SK-N-SH treated with all-trans-retinoic acid at 6 μM for 48 hours (cell line): ENCODE measurements at regions not wholly inside any gene's neighbourhood (a gene's known extent, or its start where the extent isn't known, plus 50 kb on each side); places are given as distances from the start of the nearest gene placed in this dataset.
"Not testable (repeated sequence)": the region's sequence is repeated elsewhere in the genome, so short reads cannot be mapped to it uniquely, and the experiment has no call there.

Experiments used
- ATAC-seq: fragments of 200-7000 bp; cut with Tn5 transposase; 3 replicates; pipeline ENCODE4 v1.9.1; 2020; ENCODE audit warnings: mild to moderate bottlenecking, moderate library complexity
- BACH2 ChIP-seq: fragments of 250-450 bp; sonication (Bioruptor Pico); IDR thresholded peaks from 2 replicates; pipeline ENCODE4 v1.9.0; 2021; ENCODE audit warnings: mild to moderate bottlenecking, borderline replicate concordance
- CSDC2 ChIP-seq: fragments of 250-450 bp; sonication (Bioruptor Pico); IDR thresholded peaks from 2 replicates; pipeline ENCODE4 v1.5.0; 2020; ENCODE audit warnings: mild to moderate bottlenecking, moderate library complexity
- ESRRG ChIP-seq: fragments of 250-450 bp; sonication (Bioruptor Pico); IDR thresholded peaks from 2 replicates; pipeline ENCODE4 v1.6.1; 2021; ENCODE audit warnings: mild to moderate bottlenecking
- ISL1 ChIP-seq: fragments of 250-450 bp; sonication (Bioruptor Pico); IDR thresholded peaks from 2 replicates; pipeline ENCODE4 v2.1.2; 2022; ENCODE audit warnings: mild to moderate bottlenecking, moderate library complexity
- OSR1 ChIP-seq: fragments of 250-450 bp; sonication (Bioruptor Pico); IDR thresholded peaks from 2 replicates; pipeline ENCODE4 v1.8.0; 2022; ENCODE audit warnings: moderate library complexity, mild to moderate bottlenecking, inconsistent platforms
- PPARA ChIP-seq: fragments of 250-450 bp; sonication (Bioruptor Pico); IDR thresholded peaks from 2 replicates; pipeline ENCODE4 v1.5.0; 2020; ENCODE audit warnings: mild to moderate bottlenecking, borderline replicate concordance
- RARB ChIP-seq: fragments of 250-450 bp; sonication (Bioruptor Pico); IDR thresholded peaks from 2 replicates; pipeline ENCODE4 v1.8.0; 2021; ENCODE audit warnings: mild to moderate bottlenecking, moderate library complexity
- SNAI2 ChIP-seq: fragments of 250-450 bp; sonication (Bioruptor Pico); IDR thresholded peaks from 2 replicates; pipeline ENCODE4 v1.5.0; 2020; ENCODE audit warnings: mild to moderate bottlenecking, moderate library complexity
- TCF4 ChIP-seq: fragments of 250-450 bp; sonication (Bioruptor Pico); IDR thresholded peaks from 2 replicates; pipeline ENCODE4 v1.8.0; 2021; ENCODE audit warnings: mild to moderate bottlenecking, moderate library complexity, borderline replicate concordance
- TOX ChIP-seq: fragments of 250-450 bp; sonication (Bioruptor Pico); IDR thresholded peaks from 2 replicates; pipeline ENCODE4 v1.8.0; 2021; ENCODE audit warnings: mild to moderate bottlenecking, moderate library complexity, borderline replicate concordance
- ZFP3 ChIP-seq: fragments of 250-450 bp; sonication (Bioruptor Pico); IDR thresholded peaks from 2 replicates; pipeline ENCODE4 v1.5.0; 2020; ENCODE audit warnings: mild to moderate bottlenecking, moderate library complexity
- ZNF565 ChIP-seq: fragments of 450-650 bp; formaldehyde crosslinking; conservative IDR thresholded peaks from 2 replicates; pipeline ENCODE4 v1.5.0; 2020; ENCODE audit warnings: low read depth, mild to moderate bottlenecking, moderate library complexity
- ZNF70 ChIP-seq: fragments of 450-650 bp; formaldehyde crosslinking; IDR thresholded peaks from 2 replicates; pipeline ENCODE4 v1.5.0; 2020; ENCODE audit warnings: mild to moderate bottlenecking, moderate library complexity
- ZNF8 ChIP-seq: fragments of 450-650 bp; formaldehyde crosslinking; IDR thresholded peaks from 2 replicates; pipeline ENCODE4 v1.5.0; 2020; ENCODE audit warnings: mild to moderate bottlenecking, moderate library complexity
- TF ChIP-seq, protein P1 (sequence below): fragments of 250-450 bp; sonication (Bioruptor Pico); IDR thresholded peaks from 2 replicates; pipeline ENCODE4 v1.5.0; 2020; ENCODE audit warnings: mild to moderate bottlenecking, moderate library complexity
- TF ChIP-seq, protein P2 (sequence below): fragments of 250-450 bp; sonication (Bioruptor Pico); IDR thresholded peaks from 2 replicates; pipeline ENCODE4 v1.5.1; 2020; ENCODE audit warnings: low read depth, mild to moderate bottlenecking, moderate library complexity
- TF ChIP-seq, protein P3 (sequence below): fragments of 250-450 bp; sonication (Bioruptor Pico); IDR thresholded peaks from 2 replicates; pipeline ENCODE4 v1.5.1; 2021; ENCODE audit warnings: mild to moderate bottlenecking, moderate library complexity
- TF ChIP-seq, protein P4 (sequence below): fragments of 250-450 bp; sonication (Bioruptor Pico); IDR thresholded peaks from 2 replicates; pipeline ENCODE4 v1.8.0; 2020; ENCODE audit warnings: mild to moderate bottlenecking, moderate library complexity, borderline replicate concordance
- TF ChIP-seq, protein P5 (sequence below): fragments of 250-450 bp; sonication (Bioruptor Pico); IDR thresholded peaks from 2 replicates; pipeline ENCODE4 v1.8.0; 2021; ENCODE audit warnings: low read depth, mild to moderate bottlenecking, moderate library complexity, borderline replicate concordance

DNA sequence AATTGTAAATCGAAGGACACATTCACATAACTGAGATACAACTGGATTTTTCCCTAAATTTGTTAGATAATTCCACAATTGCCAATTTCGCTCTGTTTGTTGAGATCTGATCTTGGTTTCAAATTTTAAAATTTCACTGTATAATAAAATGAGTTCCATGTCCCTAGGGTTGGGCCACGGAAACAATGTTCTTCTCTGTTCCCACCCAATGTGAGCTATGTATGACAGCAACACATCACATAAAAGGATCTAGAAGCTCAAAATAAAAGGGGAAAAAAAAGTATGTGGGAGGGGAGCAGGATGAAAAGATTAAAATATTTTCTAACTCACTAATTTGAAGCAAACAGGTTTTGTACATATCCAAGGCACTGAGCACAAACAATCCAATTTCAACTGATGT lies 287.8 kb upstream of the MKLN1 start (continued):
- TF ChIP-seq, protein P1, sequence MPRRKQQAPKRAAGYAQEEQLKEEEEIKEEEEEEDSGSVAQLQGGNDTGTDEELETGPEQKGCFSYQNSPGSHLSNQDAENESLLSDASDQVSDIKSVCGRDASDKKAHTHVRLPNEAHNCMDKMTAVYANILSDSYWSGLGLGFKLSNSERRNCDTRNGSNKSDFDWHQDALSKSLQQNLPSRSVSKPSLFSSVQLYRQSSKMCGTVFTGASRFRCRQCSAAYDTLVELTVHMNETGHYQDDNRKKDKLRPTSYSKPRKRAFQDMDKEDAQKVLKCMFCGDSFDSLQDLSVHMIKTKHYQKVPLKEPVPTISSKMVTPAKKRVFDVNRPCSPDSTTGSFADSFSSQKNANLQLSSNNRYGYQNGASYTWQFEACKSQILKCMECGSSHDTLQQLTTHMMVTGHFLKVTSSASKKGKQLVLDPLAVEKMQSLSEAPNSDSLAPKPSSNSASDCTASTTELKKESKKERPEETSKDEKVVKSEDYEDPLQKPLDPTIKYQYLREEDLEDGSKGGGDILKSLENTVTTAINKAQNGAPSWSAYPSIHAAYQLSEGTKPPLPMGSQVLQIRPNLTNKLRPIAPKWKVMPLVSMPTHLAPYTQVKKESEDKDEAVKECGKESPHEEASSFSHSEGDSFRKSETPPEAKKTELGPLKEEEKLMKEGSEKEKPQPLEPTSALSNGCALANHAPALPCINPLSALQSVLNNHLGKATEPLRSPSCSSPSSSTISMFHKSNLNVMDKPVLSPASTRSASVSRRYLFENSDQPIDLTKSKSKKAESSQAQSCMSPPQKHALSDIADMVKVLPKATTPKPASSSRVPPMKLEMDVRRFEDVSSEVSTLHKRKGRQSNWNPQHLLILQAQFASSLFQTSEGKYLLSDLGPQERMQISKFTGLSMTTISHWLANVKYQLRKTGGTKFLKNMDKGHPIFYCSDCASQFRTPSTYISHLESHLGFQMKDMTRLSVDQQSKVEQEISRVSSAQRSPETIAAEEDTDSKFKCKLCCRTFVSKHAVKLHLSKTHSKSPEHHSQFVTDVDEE (CRISPR knock-in tag): no peak
- TF ChIP-seq, protein P2, sequence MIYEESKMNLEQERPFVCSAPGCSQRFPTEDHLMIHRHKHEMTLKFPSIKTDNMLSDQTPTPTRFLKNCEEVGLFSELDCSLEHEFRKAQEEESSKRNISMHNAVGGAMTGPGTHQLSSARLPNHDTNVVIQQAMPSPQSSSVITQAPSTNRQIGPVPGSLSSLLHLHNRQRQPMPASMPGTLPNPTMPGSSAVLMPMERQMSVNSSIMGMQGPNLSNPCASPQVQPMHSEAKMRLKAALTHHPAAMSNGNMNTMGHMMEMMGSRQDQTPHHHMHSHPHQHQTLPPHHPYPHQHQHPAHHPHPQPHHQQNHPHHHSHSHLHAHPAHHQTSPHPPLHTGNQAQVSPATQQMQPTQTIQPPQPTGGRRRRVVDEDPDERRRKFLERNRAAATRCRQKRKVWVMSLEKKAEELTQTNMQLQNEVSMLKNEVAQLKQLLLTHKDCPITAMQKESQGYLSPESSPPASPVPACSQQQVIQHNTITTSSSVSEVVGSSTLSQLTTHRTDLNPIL (CRISPR knock-in tag): no peak
- TF ChIP-seq ZNF565 (CRISPR knock-in tag) (no peak), TOX (no peak)

DNA sequence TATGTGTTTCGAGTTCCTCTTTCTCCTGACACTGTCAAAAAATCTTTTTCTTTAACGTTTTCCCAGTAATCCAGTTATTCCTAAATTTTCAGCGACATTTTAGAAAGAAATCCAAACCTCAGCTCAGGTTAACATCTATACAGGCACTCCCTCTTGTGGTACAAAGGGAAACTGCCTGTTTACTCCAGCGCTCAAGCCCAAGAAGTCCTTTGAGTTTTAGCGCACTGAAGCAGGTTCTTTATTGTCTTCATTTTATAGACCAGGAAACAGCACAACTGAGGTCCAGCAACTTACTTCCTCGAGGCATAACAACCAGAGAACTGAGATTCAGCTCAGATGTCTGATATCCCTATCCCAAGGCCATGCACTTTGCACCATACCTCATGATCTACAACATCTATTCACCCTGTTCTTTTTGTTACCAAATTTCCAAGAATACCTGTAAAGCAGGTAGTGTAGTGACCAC lies 287.2 kb upstream of the MKLN1 start:
- ATAC-seq: peak; percentile 89
- no peak for TF ChIP-seq ZNF70 (CRISPR knock-in tag)
- no peak for TF ChIP-seq ZNF8
- TF ChIP-seq, protein P1 (CRISPR knock-in tag): no peak
- TF ChIP-seq ESRRG (CRISPR knock-in tag): no peak
- no peak for TF ChIP-seq ZFP3 (CRISPR knock-in tag)
- TF ChIP-seq TOX: no peak
- no peak for TF ChIP-seq SNAI2 (CRISPR knock-in tag)
- TF ChIP-seq RARB (CRISPR knock-in tag): no peak
- TF ChIP-seq, protein P3, sequence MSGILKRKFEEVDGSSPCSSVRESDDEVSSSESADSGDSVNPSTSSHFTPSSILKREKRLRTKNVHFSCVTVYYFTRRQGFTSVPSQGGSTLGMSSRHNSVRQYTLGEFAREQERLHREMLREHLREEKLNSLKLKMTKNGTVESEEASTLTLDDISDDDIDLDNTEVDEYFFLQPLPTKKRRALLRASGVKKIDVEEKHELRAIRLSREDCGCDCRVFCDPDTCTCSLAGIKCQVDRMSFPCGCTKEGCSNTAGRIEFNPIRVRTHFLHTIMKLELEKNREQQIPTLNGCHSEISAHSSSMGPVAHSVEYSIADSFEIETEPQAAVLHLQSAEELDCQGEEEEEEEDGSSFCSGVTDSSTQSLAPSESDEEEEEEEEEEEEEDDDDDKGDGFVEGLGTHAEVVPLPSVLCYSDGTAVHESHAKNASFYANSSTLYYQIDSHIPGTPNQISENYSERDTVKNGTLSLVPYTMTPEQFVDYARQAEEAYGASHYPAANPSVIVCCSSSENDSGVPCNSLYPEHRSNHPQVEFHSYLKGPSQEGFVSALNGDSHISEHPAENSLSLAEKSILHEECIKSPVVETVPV (CRISPR knock-in tag): no peak
- no peak for TF ChIP-seq BACH2
- TF ChIP-seq, protein P2 (CRISPR knock-in tag): no peak
- TF ChIP-seq, protein P4, sequence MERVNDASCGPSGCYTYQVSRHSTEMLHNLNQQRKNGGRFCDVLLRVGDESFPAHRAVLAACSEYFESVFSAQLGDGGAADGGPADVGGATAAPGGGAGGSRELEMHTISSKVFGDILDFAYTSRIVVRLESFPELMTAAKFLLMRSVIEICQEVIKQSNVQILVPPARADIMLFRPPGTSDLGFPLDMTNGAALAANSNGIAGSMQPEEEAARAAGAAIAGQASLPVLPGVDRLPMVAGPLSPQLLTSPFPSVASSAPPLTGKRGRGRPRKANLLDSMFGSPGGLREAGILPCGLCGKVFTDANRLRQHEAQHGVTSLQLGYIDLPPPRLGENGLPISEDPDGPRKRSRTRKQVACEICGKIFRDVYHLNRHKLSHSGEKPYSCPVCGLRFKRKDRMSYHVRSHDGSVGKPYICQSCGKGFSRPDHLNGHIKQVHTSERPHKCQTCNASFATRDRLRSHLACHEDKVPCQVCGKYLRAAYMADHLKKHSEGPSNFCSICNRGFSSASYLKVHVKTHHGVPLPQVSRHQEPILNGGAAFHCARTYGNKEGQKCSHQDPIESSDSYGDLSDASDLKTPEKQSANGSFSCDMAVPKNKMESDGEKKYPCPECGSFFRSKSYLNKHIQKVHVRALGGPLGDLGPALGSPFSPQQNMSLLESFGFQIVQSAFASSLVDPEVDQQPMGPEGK (CRISPR knock-in tag): no peak
- no peak for TF ChIP-seq PPARA (CRISPR knock-in tag)
- no peak for TF ChIP-seq CSDC2
- no peak for TF ChIP-seq TCF4 (CRISPR knock-in tag)
- TF ChIP-seq OSR1 (CRISPR knock-in tag): no peak
- TF ChIP-seq ISL1 (CRISPR knock-in tag): no peak
- TF ChIP-seq, protein P5, sequence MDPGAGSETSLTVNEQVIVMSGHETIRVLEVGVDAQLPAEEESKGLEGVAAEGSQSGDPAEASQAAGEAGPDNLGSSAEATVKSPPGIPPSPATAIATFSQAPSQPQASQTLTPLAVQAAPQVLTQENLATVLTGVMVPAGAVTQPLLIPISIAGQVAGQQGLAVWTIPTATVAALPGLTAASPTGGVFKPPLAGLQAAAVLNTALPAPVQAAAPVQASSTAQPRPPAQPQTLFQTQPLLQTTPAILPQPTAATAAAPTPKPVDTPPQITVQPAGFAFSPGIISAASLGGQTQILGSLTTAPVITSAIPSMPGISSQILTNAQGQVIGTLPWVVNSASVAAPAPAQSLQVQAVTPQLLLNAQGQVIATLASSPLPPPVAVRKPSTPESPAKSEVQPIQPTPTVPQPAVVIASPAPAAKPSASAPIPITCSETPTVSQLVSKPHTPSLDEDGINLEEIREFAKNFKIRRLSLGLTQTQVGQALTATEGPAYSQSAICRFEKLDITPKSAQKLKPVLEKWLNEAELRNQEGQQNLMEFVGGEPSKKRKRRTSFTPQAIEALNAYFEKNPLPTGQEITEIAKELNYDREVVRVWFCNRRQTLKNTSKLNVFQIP (CRISPR knock-in tag): no peak

DNA sequence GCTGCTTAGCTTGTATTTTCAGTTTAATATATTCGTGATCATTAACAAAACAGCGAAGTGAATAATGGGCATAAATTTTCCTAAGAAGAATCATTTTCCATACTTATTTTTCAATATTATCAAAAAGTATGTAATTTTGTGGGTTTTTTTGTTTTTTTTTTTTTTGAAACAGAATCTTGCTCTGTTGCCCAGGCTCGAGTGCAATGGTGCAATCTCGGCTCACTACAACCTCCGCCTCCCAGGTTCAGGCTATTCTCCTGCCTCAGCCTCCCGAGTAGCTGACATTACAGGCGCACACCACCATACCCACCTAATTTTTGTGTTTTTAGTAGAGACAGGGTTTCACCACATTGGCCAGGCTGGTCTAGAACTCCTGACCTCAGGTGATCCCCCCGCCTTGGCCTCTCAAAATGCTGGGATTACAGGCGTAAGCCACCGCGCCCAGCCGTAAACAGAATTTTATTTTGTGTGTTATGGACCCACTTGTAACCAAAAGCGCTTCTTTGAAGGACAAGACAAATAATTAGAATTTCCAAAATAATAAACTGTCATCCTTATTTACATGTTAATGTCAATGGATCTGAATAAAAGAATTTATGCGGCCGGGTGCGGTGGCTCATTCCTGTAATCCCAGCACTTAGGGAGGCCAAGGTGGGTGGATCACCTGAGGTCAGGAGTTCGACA lies 286.5 kb upstream of the MKLN1 start:
- not testable (repeated sequence) for ATAC-seq
